Adrenal gland (tissue), 9 donors: ENCODE measurements at regions not wholly inside any gene's neighbourhood (a gene's known extent, or its start where the extent isn't known, plus 50 kb on each side); places are given as distances from the start of the nearest gene placed in this dataset.

Experiments
- DNase-seq, 7 donors: peaks; one replicate each; pipeline ENCODE4 v3.0.0-alpha.2; 2019 to 2020
- H3K27ac ChIP-seq, 5 donors: fragments of 200-600 bp; sonication (generic) in 4 of 5; 1 replicate in 3 of 5; 2 replicates in 2 of 5; pipeline versions ENCODE4 v1.5.1 to v1.8.0; 2016 to 2020; ENCODE audit warnings: mild to moderate bottlenecking in 1 of 5
- H3K27me3 ChIP-seq: fragments of 200-600 bp; 2 replicates; pipeline ENCODE4 v1.8.0; 2021
- H3K36me3 ChIP-seq, 2 donors: fragments of 200-600 bp; replicated peaks in 1 of 2; 1 replicate in 1 of 2; 2 replicates in 1 of 2; pipeline versions ENCODE4 v1.5.1 to v1.8.0; 2018 to 2022
- H3K4me1 ChIP-seq, 2 donors: fragments of 200-600 bp; replicated peaks in 1 of 2; 1 replicate in 1 of 2; 2 replicates in 1 of 2; pipeline versions ENCODE4 v1.5.1 to v1.8.0; 2018 to 2021
- H3K4me3 ChIP-seq, 4 donors: fragments of 200-600 bp; sonication (generic) in 3 of 4; one replicate each; pipeline ENCODE4 v1.5.1; 2016 to 2018
- H3K9me3 ChIP-seq, 3 donors: fragments of 200-600 bp; sonication (generic) in 1 of 3; replicated peaks in 1 of 3; 1 replicate in 2 of 3; 2 replicates in 1 of 3; pipeline versions ENCODE4 v1.5.1 to v1.8.0; 2016 to 2021
- CTCF ChIP-seq, 6 experiments: fragments of 450-650 bp in 4 of 6; fragments of 200-600 bp in 2 of 6; sonication (generic) in 1 of 6; IDR thresholded peaks; 1 replicate in 5 of 6; 2 replicates in 1 of 6; pipeline versions ENCODE4 v1.5.1 to v1.8.0; 2016 to 2021; ENCODE audit warnings: antibody characterized with exemption in 6 of 6, mild to moderate bottlenecking in 2 of 6, moderate library complexity in 1 of 6
- POLR2A ChIP-seq, 2 donors: fragments of 450-650 bp; IDR thresholded peaks; one replicate each; pipeline ENCODE4 v1.6.1; 2017; ENCODE audit warnings: antibody characterized with exemption in 2 of 2, mild to moderate bottlenecking in 2 of 2, moderate library complexity in 1 of 2
- WGBS, 4 donors: extraction: QIAGEN DNeasy Blood & Tissue Kit in 2 of 4; methylation state at CpG; one replicate each; pipeline versions ENCODE4 v1.1.5 to v1.1.7; 2013 to 2017; 5-methylcytosine and 5-hydroxymethylcytosine counted together
- intact Hi-C, 2 donors: fragments of 100-400 bp; cut with DNase I; formaldehyde crosslinking; loops; one replicate each; pipeline versions ENCODE4 v1.14.1 to v1.15.0; 2022 to 2023
- donor health status: healthy with polysubstance abuse.
- donor health status: Bipolar disorder and iron deficiency.
- donor health status: DM: yes; HTN: yes; CAD: no.
- donor health status: DM: no; HTN: no; CAD: no.
- donor health status: DM: no; HTN: no; CAD: no.

GRCh38 chr6:51108563-51109234 lies 290.0 kb downstream of the TFAP2B start:
- TF ChIP-seq POLR2A (IDR thresholded peaks at IDR 0.05), result no peak
- no peak for TF ChIP-seq CTCF (IDR thresholded peaks at IDR 0.05)
- DNase-seq, result no peak
- 64 to 80% (median 73%) methylated on average over 4 of the region's 4 CpGs for WGBS, 4 donors
- Histone ChIP-seq H3K4me3 (no peak overlapping the region), H3K36me3 (no peaks in the 10 kb centered on the region), H3K27me3 (no peaks in the 10 kb centered on the region), H3K4me1 (no peaks in the 10 kb centered on the region), H3K9me3 (no peaks in the 10 kb centered on the region), H3K27ac (no peak overlapping the region)
- intact Hi-C loops, result no loop called here

GRCh38 chr6:51112731-51113130 lies 294.1 kb downstream of the TFAP2B start:
- DNase-seq, result no peak
- 64 to 74% (median 71%) methylated on average over 5 of the region's 5 CpGs for WGBS, 4 donors
- no peak for TF ChIP-seq CTCF (IDR thresholded peaks at IDR 0.05)
- TF ChIP-seq POLR2A (IDR thresholded peaks at IDR 0.05), result no peak
- Histone ChIP-seq H3K36me3 (no peaks in the 10 kb centered on the region), H3K4me3 (no peak overlapping the region), H3K27me3 (no peaks in the 10 kb centered on the region), H3K9me3 (no peaks in the 10 kb centered on the region), H3K4me1 (no peaks in the 10 kb centered on the region), H3K27ac (no peak overlapping the region)
- intact Hi-C loops, result no loop called here

- DNase-seq, result no peak
- Histone ChIP-seq H3K4me1 (no peaks in the 10 kb centered on the region), H3K36me3 (no peaks in the 10 kb centered on the region), H3K4me3 (no peak overlapping the region), H3K27ac (no peak overlapping the region), H3K9me3 (no peaks in the 10 kb centered on the region), H3K27me3 (no peaks in the 10 kb centered on the region)
- 50 to 72% (median 58%) methylated on average over 3 of the region's 3 CpGs for WGBS, 4 donors
- intact Hi-C loops, result no loop called here
- TF ChIP-seq POLR2A (IDR thresholded peaks at IDR 0.05) (no peak), CTCF (IDR thresholded peaks at IDR 0.05) (no peak)
Measured at GRCh38 chr6:51116723-51117122, 298.1 kb downstream of the TFAP2B start.

GRCh38 chr6:51118792-51119191 lies 300.1 kb downstream of the TFAP2B start:
- Histone ChIP-seq H3K4me1 (no peaks in the 10 kb centered on the region), H3K36me3 (no peaks in the 10 kb centered on the region), H3K27me3 (no peaks in the 10 kb centered on the region), H3K9me3 (no peaks in the 10 kb centered on the region), H3K27ac (no peak overlapping the region), H3K4me3 (no peak overlapping the region)
- DNase-seq, result no peak
- WGBS, 4 donors, result 72 to 87% (median 76%) methylated on average over 3 of the region's 3 CpGs
- intact Hi-C loops, result no loop called here
- no peak for TF ChIP-seq POLR2A (IDR thresholded peaks at IDR 0.05)
- no peak for TF ChIP-seq CTCF (IDR thresholded peaks at IDR 0.05)
